ENCODE measurements at regions not wholly inside any gene's neighbourhood (a gene's known extent, or its start where the extent isn't known, plus 50 kb on each side); places are given as distances from the start of the nearest gene placed in this dataset.

- ATAC-seq (no peak), DNase-seq (no peak)
- H3K9me3 Mint-ChIP-seq, result no peaks in the 10 kb centered on the region
- no peaks in the 10 kb centered on the region for H3K27me3 Mint-ChIP-seq
- H3K27ac Mint-ChIP-seq, result no peak overlapping the region
- H3K4me1 Mint-ChIP-seq, result no peaks in the 10 kb centered on the region
- no peak overlapping the region for H3K4me3 Mint-ChIP-seq
Observed at GRCh38 chr15:35784745-35785144, 238.8 kb upstream of the DPH6 start.

GRCh38 chr15:35810007-35810406 is 264.0 kb upstream of the DPH6 start:
- Mint-ChIP-seq H3K27ac (no peak overlapping the region), H3K27me3 (no peaks in the 10 kb centered on the region), H3K4me3 (no peak overlapping the region), H3K4me1 (no peaks in the 10 kb centered on the region), H3K9me3 (no peaks in the 10 kb centered on the region)
- DNase-seq, result no peak
- no peak for ATAC-seq

- Mint-ChIP-seq H3K4me3 (no peak overlapping the region), H3K27me3 (no peaks in the 10 kb centered on the region), H3K27ac (no peak overlapping the region), H3K9me3 (no peaks in the 10 kb centered on the region), H3K4me1 (no peaks in the 10 kb centered on the region)
- no peak for ATAC-seq
- no peak for DNase-seq
Observed at GRCh38 chr15:35813573-35813972, 267.6 kb upstream of the DPH6 start.

GRCh38 chr15:35818846-35819245 is 272.9 kb upstream of the DPH6 start:
- H3K9me3 Mint-ChIP-seq, result no peaks in the 10 kb centered on the region
- peaks cover 7% of the 10 kb centered on the region for H3K27me3 Mint-ChIP-seq
- ATAC-seq (no peak), DNase-seq (no peak)
- H3K4me3 Mint-ChIP-seq, result no peak overlapping the region
- H3K4me1 Mint-ChIP-seq, result no peaks in the 10 kb centered on the region
- no peak overlapping the region for H3K27ac Mint-ChIP-seq

- ATAC-seq, result no peak
- no peaks in the 10 kb centered on the region for H3K4me1 Mint-ChIP-seq
Observed at GRCh38 chr15:35822153-35822552, 276.2 kb upstream of the DPH6 start.

GRCh38 chr15:35827141-35827540 is 281.2 kb upstream of the DPH6 start:
- Mint-ChIP-seq H3K27ac (no peak overlapping the region), H3K9me3 (peaks cover 0 to 7% of the 10 kb centered on the region in 2 donors), H3K27me3 (peaks cover 7% of the 10 kb centered on the region), H3K4me3 (no peak overlapping the region), H3K4me1 (no peaks in the 10 kb centered on the region)
- DNase-seq, result no peak
- no peak for ATAC-seq

More at GRCh38 chr15:35822153-35822552, 276.2 kb upstream of the DPH6 start:
- Mint-ChIP-seq H3K27ac (no peak overlapping the region), H3K4me3 (no peak overlapping the region), H3K27me3 (peaks cover 7% of the 10 kb centered on the region), H3K9me3 (no peaks in the 10 kb centered on the region)
- no peak for DNase-seq

GRCh38 chr15:35827911-35828310 is 281.9 kb upstream of the DPH6 start:
- no peaks in the 10 kb centered on the region for H3K4me1 Mint-ChIP-seq
- no peak overlapping the region for H3K27ac Mint-ChIP-seq
- H3K4me3 Mint-ChIP-seq, result no peak overlapping the region
- no peak for ATAC-seq
- DNase-seq, result no peak
- H3K9me3 Mint-ChIP-seq, result peaks cover 0 to 7% of the 10 kb centered on the region in 2 donors
- peaks cover 5% of the 10 kb centered on the region for H3K27me3 Mint-ChIP-seq

GRCh38 chr15:35833581-35833980 is 287.6 kb upstream of the DPH6 start:
- no peaks in the 10 kb centered on the region for H3K4me1 Mint-ChIP-seq
- H3K27me3 Mint-ChIP-seq, result no peaks in the 10 kb centered on the region
- H3K4me3 Mint-ChIP-seq, result no peak overlapping the region
- H3K9me3 Mint-ChIP-seq, result peaks cover 0 to 7% of the 10 kb centered on the region in 2 donors
- ATAC-seq (no peak), DNase-seq (no peak)
- no peak overlapping the region for H3K27ac Mint-ChIP-seq

- Mint-ChIP-seq H3K27ac (no peak overlapping the region), H3K4me3 (no peak overlapping the region), H3K27me3 (no peaks in the 10 kb centered on the region), H3K9me3 (peaks cover 0 to 7% of the 10 kb centered on the region in 2 donors), H3K4me1 (no peaks in the 10 kb centered on the region)
- DNase-seq (no peak), ATAC-seq (no peak)
Observed at GRCh38 chr15:35834216-35834830, 288.4 kb upstream of the DPH6 start.

GRCh38 chr15:35834866-35835265 is 288.9 kb upstream of the DPH6 start:
- Mint-ChIP-seq H3K9me3 (peaks cover 0 to 7% of the 10 kb centered on the region in 2 donors), H3K4me1 (no peaks in the 10 kb centered on the region), H3K4me3 (no peak overlapping the region), H3K27ac (no peak overlapping the region), H3K27me3 (no peaks in the 10 kb centered on the region)
- no peak for DNase-seq
- ATAC-seq, result no peak

GRCh38 chr15:35838424-35839111 is 292.6 kb upstream of the DPH6 start:
- ATAC-seq (no peak), DNase-seq (no peak)
- Mint-ChIP-seq H3K4me3 (no peak overlapping the region), H3K27me3 (peaks cover 11% of the 10 kb centered on the region), H3K9me3 (no peaks in the 10 kb centered on the region), H3K4me1 (no peaks in the 10 kb centered on the region), H3K27ac (no peak overlapping the region)

GRCh38 chr15:35842631-35843030 is 296.7 kb upstream of the DPH6 start:
- Mint-ChIP-seq H3K9me3 (no peaks in the 10 kb centered on the region), H3K27me3 (peaks cover 11% of the 10 kb centered on the region), H3K4me1 (no peaks in the 10 kb centered on the region), H3K27ac (no peak overlapping the region), H3K4me3 (no peak overlapping the region)
- ATAC-seq (no peak), DNase-seq (no peak)

GRCh38 chr15:35843498-35843897 is 297.5 kb upstream of the DPH6 start:
- peaks cover 11% of the 10 kb centered on the region for H3K27me3 Mint-ChIP-seq
- H3K27ac Mint-ChIP-seq, result no peak overlapping the region
- H3K4me1 Mint-ChIP-seq, result no peaks in the 10 kb centered on the region
- H3K4me3 Mint-ChIP-seq, result no peak overlapping the region
- ATAC-seq (no peak), DNase-seq (no peak)
- H3K9me3 Mint-ChIP-seq, result no peaks in the 10 kb centered on the region

- Mint-ChIP-seq H3K27me3 (peaks cover 11% of the 10 kb centered on the region), H3K9me3 (no peaks in the 10 kb centered on the region), H3K27ac (no peak overlapping the region), H3K4me3 (no peak overlapping the region), H3K4me1 (no peaks in the 10 kb centered on the region)
- ATAC-seq (no peak), DNase-seq (no peak)
Observed at GRCh38 chr15:35850284-35850683, 304.3 kb upstream of the DPH6 start.

GRCh38 chr15:35851491-35851890 is 305.5 kb upstream of the DPH6 start:
- no peak overlapping the region for H3K4me3 Mint-ChIP-seq
- no peak for DNase-seq
- no peak for ATAC-seq
- peaks cover 11% of the 10 kb centered on the region for H3K27me3 Mint-ChIP-seq
- H3K9me3 Mint-ChIP-seq, result no peaks in the 10 kb centered on the region
- no peak overlapping the region for H3K27ac Mint-ChIP-seq
- H3K4me1 Mint-ChIP-seq, result no peaks in the 10 kb centered on the region

- H3K4me3 Mint-ChIP-seq, result no peak overlapping the region
- H3K4me1 Mint-ChIP-seq, result no peaks in the 10 kb centered on the region
- H3K9me3 Mint-ChIP-seq, result no peaks in the 10 kb centered on the region
- no peak overlapping the region for H3K27ac Mint-ChIP-seq
- no peak for DNase-seq
- H3K27me3 Mint-ChIP-seq, result peaks cover 11% of the 10 kb centered on the region
- no peak for ATAC-seq
Observed at GRCh38 chr15:35852818-35853624, 307.1 kb upstream of the DPH6 start.
